Stimulated activated effector memory CD8-positive, alpha-beta T cell treated with anti-CD3 and anti-CD28 coated beads, Interleukin-12 subunit alpha, Interleukin-12 subunit beta, amount 100 ng/mL, for 72 hours (primary cell): ENCODE measurements at regions not wholly inside any gene's neighbourhood (a gene's known extent, or its start where the extent isn't known, plus 50 kb on each side); places are given as distances from the start of the nearest gene placed in this dataset.
"Not testable (repeated sequence)": the region's sequence is repeated elsewhere in the genome, so short reads cannot be mapped to it uniquely, and the experiment has no call there.

ENCODE experiments used
- ATAC-seq: fragments of 150-1000 bp; cut with Tn5 transposase; 2 replicates; pipeline ENCODE4 v1.10.0; 2021
- DNase-seq, 2 donors: peaks; one replicate each; pipeline ENCODE4 v3.0.0; 2021 to 2022; ENCODE audit warnings: low spot score in 2 of 2
- H3K27ac Mint-ChIP-seq: one replicate; pipeline ENCODE4 v1.8.0; 2022; ENCODE audit warnings: mild to moderate bottlenecking, mixed read lengths
- H3K36me3 Mint-ChIP-seq: one replicate; pipeline ENCODE4 v1.8.0; 2022; ENCODE audit warnings: mild to moderate bottlenecking, mixed read lengths
- H3K4me1 Mint-ChIP-seq: one replicate; pipeline ENCODE4 v1.8.0; 2022; ENCODE audit warnings: mixed read lengths
- H3K4me3 Mint-ChIP-seq: one replicate; pipeline ENCODE4 v1.8.0; 2022; ENCODE audit warnings: mild to moderate bottlenecking, mixed read lengths
- H3K9me3 Mint-ChIP-seq: one replicate; pipeline ENCODE4 v1.8.0; 2022; ENCODE audit warnings: mixed read lengths

GRCh38 chr4:10273030-10273429 is 156.4 kb upstream of the WDR1 start:
- peak; percentile 37 for ATAC-seq
- DNase-seq: no peak
- Mint-ChIP-seq H3K27ac (no peak overlapping the region), H3K4me3 (no peak overlapping the region), H3K4me1 (no peaks in the 10 kb centered on the region), H3K9me3 (no peaks in the 10 kb centered on the region), H3K36me3 (no peaks in the 10 kb centered on the region)

- H3K4me1 Mint-ChIP-seq: no peaks in the 10 kb centered on the region
- ATAC-seq (no peak), DNase-seq (no peak)
- H3K4me3 Mint-ChIP-seq: no peak overlapping the region
- H3K27ac Mint-ChIP-seq: no peak overlapping the region
- no peaks in the 10 kb centered on the region for H3K9me3 Mint-ChIP-seq
- no peaks in the 10 kb centered on the region for H3K36me3 Mint-ChIP-seq
These were observed 155.9 kb upstream of the WDR1 start for GRCh38 chr4:10272511-10272910.

- Mint-ChIP-seq H3K9me3 (no peaks in the 10 kb centered on the region), H3K4me3 (no peak overlapping the region), H3K4me1 (no peaks in the 10 kb centered on the region), H3K27ac (no peak overlapping the region), H3K36me3 (no peaks in the 10 kb centered on the region)
- DNase-seq: no peak
- ATAC-seq: no peak
These were observed 150.5 kb upstream of the WDR1 start for GRCh38 chr4:10267066-10267465.

GRCh38 chr4:10260777-10261176 is 144.2 kb upstream of the WDR1 start:
- H3K9me3 Mint-ChIP-seq: no peaks in the 10 kb centered on the region

GRCh38 chr4:10259976-10260375 is 143.4 kb upstream of the WDR1 start:
- no peaks in the 10 kb centered on the region for H3K36me3 Mint-ChIP-seq
- H3K27ac Mint-ChIP-seq: no peak overlapping the region
- no peaks in the 10 kb centered on the region for H3K9me3 Mint-ChIP-seq
- H3K4me3 Mint-ChIP-seq: no peak overlapping the region
- no peak for DNase-seq
- ATAC-seq: no peak
- H3K4me1 Mint-ChIP-seq: no peaks in the 10 kb centered on the region

More at GRCh38 chr4:10260777-10261176, 144.2 kb upstream of the WDR1 start:
- no peak for DNase-seq
- Mint-ChIP-seq H3K36me3 (no peaks in the 10 kb centered on the region), H3K4me3 (no peak overlapping the region), H3K27ac (no peak overlapping the region), H3K4me1 (no peaks in the 10 kb centered on the region)
- no peak for ATAC-seq

GRCh38 chr4:10256203-10256602 is 139.6 kb upstream of the WDR1 start:
- no peak for ATAC-seq

GRCh38 chr4:10253765-10254164 is 137.2 kb upstream of the WDR1 start:
- Mint-ChIP-seq H3K4me1 (no peaks in the 10 kb centered on the region), H3K4me3 (no peak overlapping the region), H3K27ac (no peak overlapping the region), H3K9me3 (no peaks in the 10 kb centered on the region), H3K36me3 (no peaks in the 10 kb centered on the region)
- no peak for DNase-seq
- no peak for ATAC-seq

More at GRCh38 chr4:10256203-10256602, 139.6 kb upstream of the WDR1 start:
- H3K36me3 Mint-ChIP-seq: no peaks in the 10 kb centered on the region
- no peak overlapping the region for H3K27ac Mint-ChIP-seq
- no peak for DNase-seq
- no peak overlapping the region for H3K4me3 Mint-ChIP-seq
- no peaks in the 10 kb centered on the region for H3K4me1 Mint-ChIP-seq
- no peaks in the 10 kb centered on the region for H3K9me3 Mint-ChIP-seq

GRCh38 chr4:10245751-10246150 is 129.2 kb upstream of the WDR1 start:
- no peak overlapping the region for H3K27ac Mint-ChIP-seq
- H3K4me3 Mint-ChIP-seq: no peak overlapping the region
- no peaks in the 10 kb centered on the region for H3K9me3 Mint-ChIP-seq
- no peak for DNase-seq
- no peaks in the 10 kb centered on the region for H3K4me1 Mint-ChIP-seq
- H3K36me3 Mint-ChIP-seq: no peaks in the 10 kb centered on the region
- ATAC-seq: no peak

- H3K27ac Mint-ChIP-seq: no peak overlapping the region
- H3K4me3 Mint-ChIP-seq: no peak overlapping the region
- H3K36me3 Mint-ChIP-seq: no peaks in the 10 kb centered on the region
- H3K4me1 Mint-ChIP-seq: no peaks in the 10 kb centered on the region
- ATAC-seq: no peak
- no peaks in the 10 kb centered on the region for H3K9me3 Mint-ChIP-seq
- no peak for DNase-seq
These were observed 127.3 kb upstream of the WDR1 start for GRCh38 chr4:10243856-10244255.

- ATAC-seq: no peak
- no peak overlapping the region for H3K4me3 Mint-ChIP-seq
These were observed 124.1 kb upstream of the WDR1 start for GRCh38 chr4:10240691-10241090.

GRCh38 chr4:10239982-10240654 is 123.5 kb upstream of the WDR1 start:
- ATAC-seq (no peak), DNase-seq (no peak)
- no peak overlapping the region for H3K4me3 Mint-ChIP-seq
- H3K27ac Mint-ChIP-seq: no peak overlapping the region
- H3K36me3 Mint-ChIP-seq: no peaks in the 10 kb centered on the region
- no peaks in the 10 kb centered on the region for H3K4me1 Mint-ChIP-seq
- no peaks in the 10 kb centered on the region for H3K9me3 Mint-ChIP-seq

More at GRCh38 chr4:10240691-10241090, 124.1 kb upstream of the WDR1 start:
- no peak overlapping the region for H3K27ac Mint-ChIP-seq
- H3K4me1 Mint-ChIP-seq: no peaks in the 10 kb centered on the region
- DNase-seq: no peak
- no peaks in the 10 kb centered on the region for H3K9me3 Mint-ChIP-seq
- no peaks in the 10 kb centered on the region for H3K36me3 Mint-ChIP-seq

GRCh38 chr4:10237131-10237530 is 120.5 kb upstream of the WDR1 start:
- no peaks in the 10 kb centered on the region for H3K36me3 Mint-ChIP-seq
- H3K4me3 Mint-ChIP-seq: no peak overlapping the region
- no peak for DNase-seq
- H3K27ac Mint-ChIP-seq: no peak overlapping the region
- no peaks in the 10 kb centered on the region for H3K4me1 Mint-ChIP-seq
- no peak for ATAC-seq
- H3K9me3 Mint-ChIP-seq: no peaks in the 10 kb centered on the region

GRCh38 chr4:10232114-10232513 is 115.5 kb upstream of the WDR1 start:
- Mint-ChIP-seq H3K4me3 (no peak overlapping the region), H3K4me1 (no peaks in the 10 kb centered on the region), H3K9me3 (no peaks in the 10 kb centered on the region), H3K27ac (no peak overlapping the region), H3K36me3 (no peaks in the 10 kb centered on the region)
- DNase-seq (no peak), ATAC-seq (no peak)

- ATAC-seq: no peak
- no peaks in the 10 kb centered on the region for H3K9me3 Mint-ChIP-seq
- H3K36me3 Mint-ChIP-seq: no peaks in the 10 kb centered on the region
- no peak overlapping the region for H3K27ac Mint-ChIP-seq
- DNase-seq: no peak
- H3K4me1 Mint-ChIP-seq: no peaks in the 10 kb centered on the region
- no peak overlapping the region for H3K4me3 Mint-ChIP-seq
These were observed 110.2 kb upstream of the WDR1 start for GRCh38 chr4:10226756-10227155.

- Mint-ChIP-seq H3K4me1 (no peaks in the 10 kb centered on the region), H3K36me3 (no peaks in the 10 kb centered on the region), H3K27ac (no peak overlapping the region), H3K9me3 (no peaks in the 10 kb centered on the region), H3K4me3 (no peak overlapping the region)
- ATAC-seq (no peak), DNase-seq (no peak)
These were observed 108.5 kb upstream of the WDR1 start for GRCh38 chr4:10225096-10225495.

GRCh38 chr4:10223782-10224181 is 107.2 kb upstream of the WDR1 start:
- DNase-seq (no peak), ATAC-seq (no peak)
- Mint-ChIP-seq H3K4me3 (no peak overlapping the region), H3K4me1 (no peaks in the 10 kb centered on the region), H3K36me3 (no peaks in the 10 kb centered on the region), H3K27ac (no peak overlapping the region), H3K9me3 (no peaks in the 10 kb centered on the region)

GRCh38 chr4:10213481-10213880 is 96.9 kb upstream of the WDR1 start:
- not testable (repeated sequence) for H3K27ac Mint-ChIP-seq, DNase-seq, H3K9me3 Mint-ChIP-seq, H3K4me1 Mint-ChIP-seq, ATAC-seq, H3K4me3 Mint-ChIP-seq, H3K36me3 Mint-ChIP-seq
